Hepatocyte (in vitro differentiated cells): ENCODE measurements at regions not wholly inside any gene's neighbourhood (a gene's known extent, or its start where the extent isn't known, plus 50 kb on each side); places are given as distances from the start of the nearest gene placed in this dataset.

Experiments
- DNase-seq: peaks from one replicate; pipeline ENCODE4 v3.0.0-alpha.2; 2016; ENCODE audit warnings: low spot score
- H2AFZ ChIP-seq: fragments of 200-600 bp; sonication (generic); 2 replicates; pipeline ENCODE4 v1.6.0; 2016; ENCODE audit warnings: antibody characterized with exemption, mild to moderate bottlenecking
- H3K27ac ChIP-seq: fragments of 200-600 bp; sonication (generic); 2 replicates; pipeline ENCODE4 v1.5.1; 2016; ENCODE audit warnings: mild to moderate bottlenecking
- H3K27me3 ChIP-seq: fragments of 200-600 bp; sonication (generic); 2 replicates; pipeline ENCODE4 v1.6.1; 2016
- H3K36me3 ChIP-seq: fragments of 200-600 bp; sonication (generic); replicated peaks from 2 replicates; pipeline ENCODE4 v1.5.1; 2016; ENCODE audit warnings: low read depth; ENCODE audit not compliant: insufficient read depth
- H3K4me1 ChIP-seq: fragments of 200-600 bp; sonication (generic); 2 replicates; pipeline ENCODE4 v1.5.1; 2016; ENCODE audit warnings: mild to moderate bottlenecking, moderate library complexity; ENCODE audit not compliant: insufficient read depth
- H3K4me2 ChIP-seq: fragments of 200-600 bp; sonication (generic); 2 replicates; pipeline ENCODE4 v1.6.0; 2016
- H3K4me3 ChIP-seq: fragments of 200-600 bp; sonication (generic); 2 replicates; pipeline ENCODE4 v1.5.1; 2016; ENCODE audit warnings: mild to moderate bottlenecking
- H3K79me2 ChIP-seq: fragments of 200-600 bp; sonication (generic); 2 replicates; pipeline ENCODE4 v1.6.0; 2017; ENCODE audit warnings: mild to moderate bottlenecking
- H3K9me2 ChIP-seq: fragments of 200-600 bp; sonication (generic); replicated peaks from 2 replicates; pipeline ENCODE4 v1.6.0; 2017; ENCODE audit warnings: mild to moderate bottlenecking; ENCODE audit not compliant: insufficient read depth
- H3K9me3 ChIP-seq: fragments of 200-600 bp; sonication (generic); 2 replicates; pipeline ENCODE4 v1.5.1; 2016; ENCODE audit warnings: low read depth, mild to moderate bottlenecking
- H4K20me1 ChIP-seq: fragments of 200-600 bp; sonication (generic); 2 replicates; pipeline ENCODE4 v1.6.0; 2016; ENCODE audit warnings: mild to moderate bottlenecking; ENCODE audit not compliant: insufficient read depth, poor library complexity, severe bottlenecking
- EZH2 ChIP-seq: fragments of 200-600 bp; sonication (generic); IDR thresholded peaks from 2 replicates; pipeline ENCODE4 v1.6.1; 2016; ENCODE audit warnings: antibody characterized with exemption, mild to moderate bottlenecking, borderline replicate concordance
- EZH2phosphoT487 ChIP-seq: fragments of 200-600 bp; sonication (generic); IDR thresholded peaks from one replicate; pipeline ENCODE4 v1.6.1; 2018; ENCODE audit warnings: antibody characterized with exemption, mild to moderate bottlenecking, low read depth, moderate library complexity; ENCODE audit not compliant: unreplicated experiment, severe bottlenecking
- WGBS: methylation state at CpG from one replicate; pipeline ENCODE4 v1.1.6; 2016; ENCODE audit warnings: low lambda C conversion rate; ENCODE audit errors: missing lambda C conversion rate; 5-methylcytosine and 5-hydroxymethylcytosine counted together
- TF ChIP-seq, protein P1 (sequence below): fragments of 200-600 bp; sonication (generic); IDR thresholded peaks from 2 replicates; pipeline ENCODE4 v1.5.1; 2016; ENCODE audit warnings: antibody characterized with exemption, mild to moderate bottlenecking; ENCODE audit not compliant: poor library complexity

DNA sequence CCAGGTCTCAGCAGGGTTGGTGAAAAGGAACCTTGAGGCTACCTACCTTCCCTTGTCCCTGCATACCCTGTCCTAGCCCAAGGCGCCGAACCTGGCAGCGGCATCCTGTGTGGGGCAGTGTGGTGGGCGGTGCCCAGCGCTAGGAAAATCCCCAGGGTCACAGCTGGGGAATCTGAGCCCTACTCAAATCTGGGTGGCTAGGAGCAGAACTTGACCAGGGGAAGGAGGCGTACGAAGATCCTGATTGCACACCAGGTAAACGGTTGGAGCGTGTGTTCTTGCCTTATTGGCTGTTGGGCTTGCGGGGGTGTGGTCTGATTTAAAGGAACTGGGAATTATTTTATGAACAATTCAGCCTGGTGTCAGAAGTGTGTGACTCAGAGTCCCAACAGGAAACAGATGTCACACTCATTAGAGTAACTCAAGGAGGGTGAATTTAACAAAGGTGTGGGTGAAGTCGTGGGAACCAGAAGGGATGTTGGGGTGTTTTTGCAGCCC, 118.6 kb downstream of the LRIG2 start:
- DNase-seq: no peak
- Histone ChIP-seq H3K27ac (no peak overlapping the region), H3K27me3 (no peaks in the 10 kb centered on the region), H3K9me3 (no peaks in the 10 kb centered on the region), H3K9me2 (no peaks in the 10 kb centered on the region), H3K4me1 (no peaks in the 10 kb centered on the region), H4K20me1 (no peaks in the 10 kb centered on the region), H3K79me2 (no peaks in the 10 kb centered on the region), H2AFZ (no peak overlapping the region), H3K36me3 (no peaks in the 10 kb centered on the region), H3K4me3 (no peak overlapping the region), H3K4me2 (no peak overlapping the region)
- TF ChIP-seq, protein P1, sequence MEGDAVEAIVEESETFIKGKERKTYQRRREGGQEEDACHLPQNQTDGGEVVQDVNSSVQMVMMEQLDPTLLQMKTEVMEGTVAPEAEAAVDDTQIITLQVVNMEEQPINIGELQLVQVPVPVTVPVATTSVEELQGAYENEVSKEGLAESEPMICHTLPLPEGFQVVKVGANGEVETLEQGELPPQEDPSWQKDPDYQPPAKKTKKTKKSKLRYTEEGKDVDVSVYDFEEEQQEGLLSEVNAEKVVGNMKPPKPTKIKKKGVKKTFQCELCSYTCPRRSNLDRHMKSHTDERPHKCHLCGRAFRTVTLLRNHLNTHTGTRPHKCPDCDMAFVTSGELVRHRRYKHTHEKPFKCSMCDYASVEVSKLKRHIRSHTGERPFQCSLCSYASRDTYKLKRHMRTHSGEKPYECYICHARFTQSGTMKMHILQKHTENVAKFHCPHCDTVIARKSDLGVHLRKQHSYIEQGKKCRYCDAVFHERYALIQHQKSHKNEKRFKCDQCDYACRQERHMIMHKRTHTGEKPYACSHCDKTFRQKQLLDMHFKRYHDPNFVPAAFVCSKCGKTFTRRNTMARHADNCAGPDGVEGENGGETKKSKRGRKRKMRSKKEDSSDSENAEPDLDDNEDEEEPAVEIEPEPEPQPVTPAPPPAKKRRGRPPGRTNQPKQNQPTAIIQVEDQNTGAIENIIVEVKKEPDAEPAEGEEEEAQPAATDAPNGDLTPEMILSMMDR: no peak
- TF ChIP-seq EZH2: no peak
- TF ChIP-seq EZH2phosphoT487: no peak
- WGBS: 96% methylated on average over 11 of the region's 11 CpGs

DNA sequence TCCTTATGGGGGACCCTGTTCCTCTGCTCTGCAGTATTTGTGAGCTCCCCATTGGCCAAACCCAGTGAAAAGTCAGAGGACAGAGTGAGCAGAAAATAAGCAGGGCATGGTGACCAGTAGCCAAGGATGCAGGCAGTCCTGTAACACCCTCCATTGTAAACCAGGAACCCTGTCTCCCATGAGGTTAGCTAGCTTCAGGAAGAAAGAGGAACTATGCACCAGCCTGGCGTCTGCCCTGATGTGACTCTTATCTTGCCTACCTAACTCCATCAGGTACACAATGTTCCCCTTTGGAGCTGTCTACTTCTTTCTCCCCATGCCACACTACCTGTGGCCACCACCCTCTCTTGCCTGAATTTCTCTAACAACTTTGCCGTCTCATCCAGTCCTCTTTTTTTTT, 119.2 kb downstream of the LRIG2 start:
- no peak overlapping the region for H3K27ac ChIP-seq
- H3K4me3 ChIP-seq: no peak overlapping the region
- no peaks in the 10 kb centered on the region for H3K79me2 ChIP-seq
- H3K36me3 ChIP-seq: no peaks in the 10 kb centered on the region
- 94% methylated on average over 2 of the region's 2 CpGs for WGBS
- H3K4me2 ChIP-seq: no peak overlapping the region
- no peaks in the 10 kb centered on the region for H3K4me1 ChIP-seq
- no peaks in the 10 kb centered on the region for H3K9me3 ChIP-seq
- H2AFZ ChIP-seq: no peak overlapping the region
- no peaks in the 10 kb centered on the region for H4K20me1 ChIP-seq
- no peak for DNase-seq
- TF ChIP-seq EZH2 (no peak), EZH2phosphoT487 (no peak)
- TF ChIP-seq, protein P1: no peak
- no peaks in the 10 kb centered on the region for H3K27me3 ChIP-seq
- no peaks in the 10 kb centered on the region for H3K9me2 ChIP-seq

DNA sequence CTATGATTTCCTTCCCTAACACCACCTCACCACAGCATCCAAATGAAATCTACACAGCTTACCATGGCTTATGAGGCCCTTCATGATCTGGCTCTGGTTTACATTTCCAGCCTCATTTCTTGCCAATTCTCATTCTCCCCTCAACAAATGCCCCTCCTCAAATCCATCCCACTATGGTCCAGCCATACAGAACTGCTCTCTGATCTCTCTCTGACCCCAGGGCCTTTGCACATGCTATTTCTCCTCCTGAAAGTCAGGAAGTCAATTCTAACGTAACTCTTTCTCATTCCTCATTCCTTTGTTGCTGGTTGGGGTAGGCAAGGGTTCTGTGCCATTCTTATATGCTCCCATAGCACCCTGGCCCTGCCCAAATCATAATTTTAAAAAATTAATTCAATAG, 120.0 kb downstream of the LRIG2 start:
- 92% methylated on average over 1 of the region's 1 CpG for WGBS
- Histone ChIP-seq H3K4me1 (no peaks in the 10 kb centered on the region), H3K27me3 (no peaks in the 10 kb centered on the region), H3K4me3 (no peak overlapping the region), H3K27ac (no peak overlapping the region), H3K4me2 (no peak overlapping the region), H2AFZ (no peak overlapping the region), H3K79me2 (no peaks in the 10 kb centered on the region), H3K9me2 (no peaks in the 10 kb centered on the region), H3K9me3 (no peaks in the 10 kb centered on the region), H4K20me1 (no peaks in the 10 kb centered on the region), H3K36me3 (no peaks in the 10 kb centered on the region)
- no peak for DNase-seq
- TF ChIP-seq EZH2 (no peak), EZH2phosphoT487 (no peak)
- TF ChIP-seq, protein P1: no peak
